Liver (tissue), 8 donors: ENCODE measurements at regions not wholly inside any gene's neighbourhood (a gene's known extent, or its start where the extent isn't known, plus 50 kb on each side); places are given as distances from the start of the nearest gene placed in this dataset.

Experiments
- DNase-seq: peaks from one replicate; pipeline ENCODE4 v3.0.0-alpha.2; 2017; ENCODE audit warnings: low spot score
- H3K27ac ChIP-seq, 2 donors: one replicate each; pipeline ENCODE4 v1.7.0; 2013; ENCODE audit warnings: inconsistent platforms in 2 of 2, low read length in 2 of 2, control low read depth in 1 of 2, low read depth in 1 of 2, mild to moderate bottlenecking in 1 of 2
- H3K27me3 ChIP-seq, 4 donors: one replicate each; pipeline versions ENCODE4 v1.6.1 to v1.7.0; 2013; ENCODE audit warnings: low read length in 3 of 4, inconsistent platforms in 1 of 4, mild to moderate bottlenecking in 1 of 4, moderate library complexity in 1 of 4; ENCODE audit not compliant: control insufficient read depth in 4 of 4, insufficient read depth in 4 of 4
- H3K36me3 ChIP-seq, 4 donors: one replicate each; pipeline versions ENCODE4 v1.6.1 to v1.7.0; 2013; ENCODE audit warnings: low read length in 3 of 4, mild to moderate bottlenecking in 3 of 4, low read depth in 1 of 4, moderate library complexity in 1 of 4; ENCODE audit not compliant: control insufficient read depth in 4 of 4, insufficient read depth in 3 of 4
- H3K4me1 ChIP-seq, 4 donors: one replicate each; pipeline versions ENCODE4 v1.6.1 to v1.7.0; 2013; ENCODE audit warnings: low read length in 3 of 4, mild to moderate bottlenecking in 3 of 4, moderate library complexity in 1 of 4; ENCODE audit not compliant: control insufficient read depth in 4 of 4, insufficient read depth in 4 of 4
- H3K4me3 ChIP-seq, 3 donors: one replicate each; pipeline versions ENCODE4 v1.6.1 to v1.7.0; 2013; ENCODE audit warnings: low read length in 3 of 3, control low read depth in 1 of 3, low read depth in 1 of 3, mild to moderate bottlenecking in 1 of 3
- H3K9ac ChIP-seq, 2 donors: one replicate each; pipeline ENCODE4 v1.7.0; 2013; ENCODE audit warnings: low read length in 2 of 2, mild to moderate bottlenecking in 2 of 2, moderate library complexity in 2 of 2, control low read depth in 1 of 2, low read depth in 1 of 2
- H3K9me3 ChIP-seq, 4 donors: one replicate each; pipeline versions ENCODE4 v1.6.1 to v1.7.0; 2013; ENCODE audit warnings: low read length in 3 of 4; ENCODE audit not compliant: control insufficient read depth in 4 of 4
- EGR1 ChIP-seq, 2 donors: IDR thresholded peaks; 2 replicates each; pipeline ENCODE4 v1.6.1; 2016 to 2018; ENCODE audit warnings: antibody characterized with exemption in 2 of 2, low read depth in 2 of 2
- FOXA1 ChIP-seq: IDR thresholded peaks from 2 replicates; pipeline ENCODE4 v1.6.1; 2016; ENCODE audit warnings: antibody characterized with exemption
- GABPA ChIP-seq, 2 donors: IDR thresholded peaks in 1 of 2; conservative IDR thresholded peaks in 1 of 2; 2 replicates each; pipeline ENCODE4 v1.6.1; 2016; ENCODE audit warnings: antibody characterized with exemption in 2 of 2, mild to moderate bottlenecking in 1 of 2, moderate library complexity in 1 of 2
- HNF4A ChIP-seq, 2 donors: conservative IDR thresholded peaks; 2 replicates each; pipeline ENCODE4 v1.6.1; 2016; ENCODE audit warnings: antibody characterized with exemption in 2 of 2, mild to moderate bottlenecking in 2 of 2
- JUND ChIP-seq, 2 donors: IDR thresholded peaks; 2 replicates each; pipeline ENCODE4 v1.6.1; 2016; ENCODE audit warnings: antibody characterized with exemption in 2 of 2
- NR2F2 ChIP-seq: IDR thresholded peaks from 2 replicates; pipeline ENCODE4 v1.6.1; 2016; ENCODE audit warnings: antibody characterized with exemption
- RAD21 ChIP-seq, 2 donors: IDR thresholded peaks; 2 replicates each; pipeline ENCODE4 v1.6.1; 2016; ENCODE audit warnings: antibody characterized with exemption in 2 of 2, mild to moderate bottlenecking in 2 of 2
- RXRA ChIP-seq, 2 donors: IDR thresholded peaks; 2 replicates each; pipeline ENCODE4 v1.6.1; 2017 to 2018; ENCODE audit warnings: antibody characterized with exemption in 2 of 2, mild to moderate bottlenecking in 1 of 2
- SP1 ChIP-seq: IDR thresholded peaks from 2 replicates; pipeline ENCODE4 v1.6.1; 2018; ENCODE audit warnings: antibody characterized with exemption, mild to moderate bottlenecking
- TAF1 ChIP-seq: conservative IDR thresholded peaks from 2 replicates; pipeline ENCODE4 v1.6.1; 2016; ENCODE audit warnings: antibody characterized with exemption, mild to moderate bottlenecking
- YY1 ChIP-seq: IDR thresholded peaks from 2 replicates; pipeline ENCODE4 v1.6.1; 2016; ENCODE audit warnings: antibody characterized with exemption, mild to moderate bottlenecking
- WGBS: extraction: QIAGEN DNeasy Blood & Tissue Kit; methylation state at CpG from one replicate; pipeline ENCODE4 v1.1.7; 2013; 5-methylcytosine and 5-hydroxymethylcytosine counted together
- TF ChIP-seq, protein P1 (sequence below): IDR thresholded peaks from 2 replicates; pipeline ENCODE4 v1.6.1; 2016; ENCODE audit warnings: antibody characterized with exemption
- TF ChIP-seq, protein P2 (sequence below): fragments of 150-350 bp; IDR thresholded peaks from 2 replicates; pipeline ENCODE4 v1.5.1; 2017; ENCODE audit warnings: improper control_type of control experiment, low read depth, low read length; ENCODE audit not compliant: missing input control
- TF ChIP-seq, protein P3 (sequence below): IDR thresholded peaks from 2 replicates; pipeline ENCODE4 v1.6.1; 2016; ENCODE audit warnings: antibody characterized with exemption
- TF ChIP-seq, protein P4 (sequence below): IDR thresholded peaks from 2 replicates; pipeline ENCODE4 v1.6.1; 2016; ENCODE audit warnings: antibody characterized with exemption
- donor health status: healthy.
- donor health status: healthy.
- donor health status: healthy.
- donor health status: healthy.
- donor health status: healthy.

DNA sequence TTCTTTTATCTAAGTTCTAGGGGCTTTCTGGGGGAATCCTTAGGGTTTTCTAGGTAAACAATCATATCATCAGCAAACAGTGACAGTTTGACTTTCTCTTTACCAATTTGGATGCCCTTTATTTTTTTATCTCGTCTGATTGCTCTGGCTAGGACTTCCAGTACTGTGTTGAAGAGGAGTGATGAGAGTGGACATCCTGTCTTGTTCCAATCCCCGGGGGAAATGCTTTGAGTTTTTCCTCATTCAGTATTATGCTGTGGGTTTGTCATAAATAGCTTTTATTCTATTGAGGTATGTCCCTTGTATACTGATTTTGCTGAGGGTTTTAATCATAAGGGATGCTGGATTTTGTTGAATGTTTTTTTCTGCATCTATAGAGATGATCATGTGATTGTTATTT lies 549.5 kb downstream of the EPHA4 start:
- Histone ChIP-seq H3K27ac (no peak overlapping the region), H3K9ac (no peak overlapping the region), H3K4me1 (no peaks in the 10 kb centered on the region), H3K36me3 (no peaks in the 10 kb centered on the region), H3K9me3 (no peaks in the 10 kb centered on the region), H3K4me3 (no peak overlapping the region), H3K27me3 (no peaks in the 10 kb centered on the region)
- no peak for TF ChIP-seq FOXA1
- TF ChIP-seq, protein P1, sequence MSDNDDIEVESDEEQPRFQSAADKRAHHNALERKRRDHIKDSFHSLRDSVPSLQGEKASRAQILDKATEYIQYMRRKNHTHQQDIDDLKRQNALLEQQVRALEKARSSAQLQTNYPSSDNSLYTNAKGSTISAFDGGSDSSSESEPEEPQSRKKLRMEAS = no peak
- no peak for TF ChIP-seq JUND (IDR thresholded peaks at IDR 0.05)
- TF ChIP-seq SP1 = no peak
- no peak for TF ChIP-seq RXRA (IDR thresholded peaks at IDR 0.05)
- TF ChIP-seq RAD21 (IDR thresholded peaks at IDR 0.05) = no peak
- TF ChIP-seq HNF4A (conservative IDR thresholded peaks at IDR 0.05) = no peak
- TF ChIP-seq YY1 = no peak
- TF ChIP-seq, protein P2, sequence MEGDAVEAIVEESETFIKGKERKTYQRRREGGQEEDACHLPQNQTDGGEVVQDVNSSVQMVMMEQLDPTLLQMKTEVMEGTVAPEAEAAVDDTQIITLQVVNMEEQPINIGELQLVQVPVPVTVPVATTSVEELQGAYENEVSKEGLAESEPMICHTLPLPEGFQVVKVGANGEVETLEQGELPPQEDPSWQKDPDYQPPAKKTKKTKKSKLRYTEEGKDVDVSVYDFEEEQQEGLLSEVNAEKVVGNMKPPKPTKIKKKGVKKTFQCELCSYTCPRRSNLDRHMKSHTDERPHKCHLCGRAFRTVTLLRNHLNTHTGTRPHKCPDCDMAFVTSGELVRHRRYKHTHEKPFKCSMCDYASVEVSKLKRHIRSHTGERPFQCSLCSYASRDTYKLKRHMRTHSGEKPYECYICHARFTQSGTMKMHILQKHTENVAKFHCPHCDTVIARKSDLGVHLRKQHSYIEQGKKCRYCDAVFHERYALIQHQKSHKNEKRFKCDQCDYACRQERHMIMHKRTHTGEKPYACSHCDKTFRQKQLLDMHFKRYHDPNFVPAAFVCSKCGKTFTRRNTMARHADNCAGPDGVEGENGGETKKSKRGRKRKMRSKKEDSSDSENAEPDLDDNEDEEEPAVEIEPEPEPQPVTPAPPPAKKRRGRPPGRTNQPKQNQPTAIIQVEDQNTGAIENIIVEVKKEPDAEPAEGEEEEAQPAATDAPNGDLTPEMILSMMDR = no peak
- no peak for TF ChIP-seq TAF1
- WGBS = 45% methylated on average over 2 of the region's 2 CpGs
- DNase-seq = no peak

DNA sequence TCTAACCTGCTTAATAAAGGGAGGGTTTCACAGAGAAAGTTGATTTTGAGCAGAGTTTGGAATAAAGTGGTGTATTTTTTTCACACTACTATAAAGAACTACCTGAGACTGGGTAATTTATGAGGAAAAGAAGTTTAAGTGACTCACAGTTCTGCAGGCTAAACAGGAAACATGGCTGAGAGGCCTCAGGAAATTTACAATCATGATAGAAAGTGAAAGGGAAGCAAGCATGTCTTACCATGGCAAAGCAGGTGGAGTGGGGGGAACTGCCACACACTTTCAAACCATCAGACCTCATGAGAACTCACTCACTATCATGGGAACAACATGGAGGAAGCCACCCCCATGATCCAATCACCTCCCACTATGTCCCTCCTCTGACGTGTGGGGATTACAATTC lies 546.7 kb downstream of the EPHA4 start:
- no peak for DNase-seq
- H3K27me3 ChIP-seq = peaks cover 0 to 3% (median 0%) of the 10 kb centered on the region in 4 donors
- no peak overlapping the region for H3K4me3 ChIP-seq
- no peaks in the 10 kb centered on the region for H3K4me1 ChIP-seq
- H3K36me3 ChIP-seq = no peaks in the 10 kb centered on the region
- no peak for TF ChIP-seq YY1
- TF ChIP-seq SP1 = no peak
- no peak for TF ChIP-seq FOXA1
- no peak for TF ChIP-seq RAD21 (IDR thresholded peaks at IDR 0.05)
- TF ChIP-seq, protein P3, sequence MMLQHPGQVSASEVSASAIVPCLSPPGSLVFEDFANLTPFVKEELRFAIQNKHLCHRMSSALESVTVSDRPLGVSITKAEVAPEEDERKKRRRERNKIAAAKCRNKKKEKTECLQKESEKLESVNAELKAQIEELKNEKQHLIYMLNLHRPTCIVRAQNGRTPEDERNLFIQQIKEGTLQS = no peak
- TF ChIP-seq, protein P4, sequence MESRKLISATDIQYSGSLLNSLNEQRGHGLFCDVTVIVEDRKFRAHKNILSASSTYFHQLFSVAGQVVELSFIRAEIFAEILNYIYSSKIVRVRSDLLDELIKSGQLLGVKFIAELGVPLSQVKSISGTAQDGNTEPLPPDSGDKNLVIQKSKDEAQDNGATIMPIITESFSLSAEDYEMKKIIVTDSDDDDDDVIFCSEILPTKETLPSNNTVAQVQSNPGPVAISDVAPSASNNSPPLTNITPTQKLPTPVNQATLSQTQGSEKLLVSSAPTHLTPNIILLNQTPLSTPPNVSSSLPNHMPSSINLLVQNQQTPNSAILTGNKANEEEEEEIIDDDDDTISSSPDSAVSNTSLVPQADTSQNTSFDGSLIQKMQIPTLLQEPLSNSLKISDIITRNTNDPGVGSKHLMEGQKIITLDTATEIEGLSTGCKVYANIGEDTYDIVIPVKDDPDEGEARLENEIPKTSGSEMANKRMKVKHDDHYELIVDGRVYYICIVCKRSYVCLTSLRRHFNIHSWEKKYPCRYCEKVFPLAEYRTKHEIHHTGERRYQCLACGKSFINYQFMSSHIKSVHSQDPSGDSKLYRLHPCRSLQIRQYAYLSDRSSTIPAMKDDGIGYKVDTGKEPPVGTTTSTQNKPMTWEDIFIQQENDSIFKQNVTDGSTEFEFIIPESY = no peak
- TF ChIP-seq, protein P1 = no peak
- TF ChIP-seq HNF4A (conservative IDR thresholded peaks at IDR 0.05) = no peak
- TF ChIP-seq, protein P2 = no peak
- TF ChIP-seq NR2F2 = no peak
- no peak for TF ChIP-seq GABPA (IDR thresholded peaks at IDR 0.05 in 1 of 2, conservative IDR thresholded peaks at IDR 0.05 in 1 of 2)
- no peak for TF ChIP-seq EGR1 (IDR thresholded peaks at IDR 0.05; ENCODE audit: low read depth in 2 of 2)
- WGBS = 71% methylated on average over 1 of the region's 1 CpG
- no peak overlapping the region for H3K27ac ChIP-seq
- no peaks in the 10 kb centered on the region for H3K9me3 ChIP-seq
- no peak overlapping the region for H3K9ac ChIP-seq
